IMR-90 (cell line): ENCODE measurements at regions not wholly inside any gene's neighbourhood (a gene's known extent, or its start where the extent isn't known, plus 50 kb on each side); places are given as distances from the start of the nearest gene placed in this dataset.

Source experiments
- ATAC-seq: fragments of 200-7000 bp; cut with Tn5 transposase; 2 replicates; pipeline ENCODE4 v1.9.1; 2020; ENCODE audit warnings: low read depth, mild to moderate bottlenecking, moderate library complexity
- BruUV-seq: library from RNA; stranded (reverse); fragments of 400-500 nt; replicated peaks from 2 replicates; lab custom pipeline; 2021; lab: Mats Ljungman, UMichigan
- CTCF ChIA-PET: fragments of 300-600 bp; formaldehyde crosslinking; extraction: SDS; loops from one replicate; lab custom pipeline; 2021; ENCODE audit warnings: antibody characterized with exemption; lab: Yijun Ruan, JAX
- POLR2A ChIA-PET: fragments of 300-600 bp; sonication (Branson Sonifier 250); formaldehyde crosslinking; loops from one replicate; lab custom pipeline; 2022; ENCODE audit warnings: antibody characterized with exemption; ENCODE audit not compliant: unreplicated experiment; lab: Charles Lee
- DNase-seq: peaks from one replicate; pipeline ENCODE4 v3.0.0; 2013
- H2AFZ ChIP-seq: replicated peaks from 2 replicates; pipeline ENCODE3; 2013; ENCODE audit warnings: low read length, mild to moderate bottlenecking; ENCODE audit not compliant: poor library complexity
- H2AK5ac ChIP-seq: 2 replicates; pipeline ENCODE4 v1.6.1; 2013; ENCODE audit warnings: low read depth, low read length, inconsistent platforms
- H2AK9ac ChIP-seq: replicated peaks from 2 replicates; pipeline ENCODE3; 2013; ENCODE audit warnings: mild to moderate bottlenecking, low read depth, low read length, moderate library complexity; ENCODE audit not compliant: poor library complexity
- H2BK120ac ChIP-seq: 2 replicates; pipeline ENCODE4 v1.6.1; 2013; ENCODE audit warnings: low read depth, low read length, inconsistent platforms
- H2BK15ac ChIP-seq: 3 replicates; pipeline ENCODE4 v1.6.1; 2013; ENCODE audit warnings: low read depth, low read length, inconsistent platforms
- H2BK20ac ChIP-seq: 2 replicates; pipeline ENCODE4 v1.6.1; 2013; ENCODE audit warnings: low read depth, mild to moderate bottlenecking, inconsistent platforms, low read length, moderate library complexity
- H2BK5ac ChIP-seq: 2 replicates; pipeline ENCODE4 v1.6.1; 2013; ENCODE audit warnings: mild to moderate bottlenecking, low read depth, low read length, inconsistent platforms; ENCODE audit not compliant: poor library complexity, severe bottlenecking
- H3K14ac ChIP-seq: replicated peaks from 2 replicates; pipeline ENCODE4 v1.6.1; 2013; ENCODE audit warnings: low read depth, low read length, inconsistent platforms
- H3K18ac ChIP-seq: 2 replicates; pipeline ENCODE4 v1.6.1; 2013; ENCODE audit warnings: low read depth, low read length, control low read depth
- H3K23ac ChIP-seq: 2 replicates; pipeline ENCODE4 v1.6.1; 2013; ENCODE audit warnings: low read depth, low read length, inconsistent platforms
- H3K27ac ChIP-seq: 2 replicates; pipeline ENCODE4 v1.5.1; 2013; ENCODE audit warnings: mild to moderate bottlenecking, control low read depth, low read length; ENCODE audit not compliant: insufficient read depth
- H3K27me3 ChIP-seq: 2 replicates; pipeline ENCODE4 v1.6.1; 2013; ENCODE audit warnings: low read length; ENCODE audit not compliant: control insufficient read depth, insufficient read depth
- H3K36me3 ChIP-seq: 2 replicates; pipeline ENCODE4 v1.6.1; 2013; ENCODE audit warnings: low read length, mixed read lengths; ENCODE audit not compliant: control insufficient read depth, insufficient read depth
- H3K4ac ChIP-seq: 2 replicates; pipeline ENCODE4 v1.6.1; 2013; ENCODE audit warnings: low read depth, low read length, inconsistent platforms
- H3K4me1 ChIP-seq: 2 replicates; pipeline ENCODE4 v1.6.1; 2013; ENCODE audit warnings: low read length, mixed read lengths; ENCODE audit not compliant: control insufficient read depth, insufficient read depth
- H3K4me2 ChIP-seq: 2 replicates; pipeline ENCODE4 v1.6.1; 2013; ENCODE audit warnings: low read depth, mild to moderate bottlenecking, control low read depth, low read length, moderate library complexity
- H3K4me3 ChIP-seq: 2 replicates; pipeline ENCODE4 v1.5.1; 2013; ENCODE audit warnings: low read depth, mild to moderate bottlenecking, control low read depth, low read length, moderate library complexity; ENCODE audit not compliant: insufficient read depth
- H3K56ac ChIP-seq: 2 replicates; pipeline ENCODE4 v1.6.1; 2013; ENCODE audit warnings: low read length, inconsistent platforms; ENCODE audit not compliant: insufficient read depth; ENCODE audit errors: extremely low read depth
- H3K79me1 ChIP-seq, 2 experiments: 2 replicates each; pipeline ENCODE4 v1.6.1; 2013; ENCODE audit warnings: low read length in 2 of 2, inconsistent platforms in 1 of 2, low read depth in 1 of 2
- H3K9ac ChIP-seq: 2 replicates; pipeline ENCODE4 v1.6.1; 2013; ENCODE audit warnings: low read depth, low read length, control low read depth
- H3K9me1 ChIP-seq: 2 replicates; pipeline ENCODE4 v1.6.1; 2013; ENCODE audit warnings: low read length, inconsistent platforms; ENCODE audit not compliant: insufficient read depth
- H3K9me3 ChIP-seq: 2 replicates; pipeline ENCODE4 v1.6.1; 2013; ENCODE audit warnings: low read length; ENCODE audit not compliant: control insufficient read depth, insufficient read depth
- H4K20me1 ChIP-seq: 2 replicates; pipeline ENCODE4 v1.6.1; 2013; ENCODE audit warnings: low read length, inconsistent platforms; ENCODE audit not compliant: insufficient read depth
- H4K5ac ChIP-seq: 2 replicates; pipeline ENCODE4 v1.6.1; 2013; ENCODE audit warnings: mild to moderate bottlenecking, low read depth, low read length, control low read depth
- H4K8ac ChIP-seq, 2 experiments: 2 replicates each; pipeline ENCODE4 v1.6.1; 2013; ENCODE audit warnings: low read depth in 2 of 2, low read length in 2 of 2, control low read depth in 1 of 2, inconsistent platforms in 1 of 2
- H4K91ac ChIP-seq: 2 replicates; pipeline ENCODE4 v1.6.1; 2013; ENCODE audit warnings: low read depth, low read length, inconsistent platforms; ENCODE audit not compliant: insufficient read depth
- CEBPB ChIP-seq: IDR thresholded peaks from 2 replicates; pipeline ENCODE4 v1.6.1; 2012; ENCODE audit warnings: low read depth, low read length, improper control_type of control experiment
- CHD1 ChIP-seq: IDR thresholded peaks from 2 replicates; pipeline ENCODE4 v1.6.1; 2012; ENCODE audit warnings: low read depth, low read length, improper control_type of control experiment
- FOS ChIP-seq: fragments of 150-350 bp; IDR thresholded peaks from 2 replicates; pipeline ENCODE4 v1.6.1; 2016; ENCODE audit warnings: low read depth, low read length
- MAFK ChIP-seq: IDR thresholded peaks from 2 replicates; pipeline ENCODE4 v1.6.1; 2012; ENCODE audit warnings: low read depth, low read length, improper control_type of control experiment
- MXI1 ChIP-seq: IDR thresholded peaks from 2 replicates; pipeline ENCODE4 v1.6.1; 2012; ENCODE audit warnings: low read depth, mild to moderate bottlenecking, low read length, moderate library complexity, borderline replicate concordance
- NFE2L2 ChIP-seq: fragments of 150-350 bp; IDR thresholded peaks from 2 replicates; pipeline ENCODE4 v1.6.1; 2016; ENCODE audit warnings: low read depth, mild to moderate bottlenecking, low read length
- POLR2A ChIP-seq: IDR thresholded peaks from 2 replicates; pipeline ENCODE4 v1.6.1; 2012; ENCODE audit warnings: mild to moderate bottlenecking, low read depth, low read length
- RAD21 ChIP-seq: IDR thresholded peaks from 2 replicates; pipeline ENCODE4 v1.6.1; 2012; ENCODE audit warnings: low read length, improper control_type of control experiment
- RCOR1 ChIP-seq: IDR thresholded peaks from 2 replicates; pipeline ENCODE4 v1.6.1; 2012; ENCODE audit warnings: mild to moderate bottlenecking, low read length, improper control_type of control experiment; ENCODE audit not compliant: insufficient replicate concordance
- RFX5 ChIP-seq: IDR thresholded peaks from 2 replicates; pipeline ENCODE4 v1.8.0; 2012; ENCODE audit warnings: low read depth, mild to moderate bottlenecking, low read length, moderate library complexity
- SMC3 ChIP-seq: fragments of 150-350 bp; IDR thresholded peaks from 2 replicates; pipeline ENCODE4 v1.6.1; 2016; ENCODE audit warnings: low read depth, mild to moderate bottlenecking, antibody characterized with exemption, low read length, moderate library complexity
- WGBS, 2 experiments: methylation state at CpG; one replicate each; pipeline versions ENCODE4 v1.1.5 to v1.1.7; 2013; ENCODE audit warnings: missing lambda C conversion rate in 2 of 2; ENCODE audit not compliant: insufficient read length in 1 of 2; ENCODE audit errors: extremely low coverage in 2 of 2; 5-methylcytosine and 5-hydroxymethylcytosine counted together
- dilution Hi-C: fragments of 300-500 bp; cut with HindIII; formaldehyde crosslinking; loops from one replicate; pipeline ENCODE4 v1.14.3; 2018; ENCODE audit warnings: low sequenced_read_pairs; ENCODE audit not compliant: unreplicated experiment
- in situ Hi-C: fragments of 300-500 bp; cut with MboI; formaldehyde crosslinking; loops from 3 replicates; pipeline ENCODE4 v1.14.3; 2019; ENCODE audit warnings: low sequenced_read_pairs, inconsistent platforms, mixed read lengths
- intact Hi-C: fragments of 100-400 bp; cut with micrococcal nuclease; formaldehyde crosslinking; loops from 2 replicates; pipeline ENCODE4 v1.10.0; 2022
- TF ChIP-seq, protein P1 (sequence below): fragments of 150-350 bp; IDR thresholded peaks from 2 replicates; pipeline ENCODE4 v1.6.1; 2017; ENCODE audit warnings: mild to moderate bottlenecking, antibody characterized with exemption, low read length, low read depth
- TF ChIP-seq, protein P2 (sequence below): fragments of 150-350 bp; IDR thresholded peaks from 2 replicates; pipeline ENCODE4 v1.6.1; 2016; ENCODE audit warnings: low read depth, mild to moderate bottlenecking, low read length, moderate library complexity, borderline replicate concordance
- TF ChIP-seq, protein P3 (sequence below): conservative IDR thresholded peaks from 2 replicates; pipeline ENCODE4 v1.5.1; 2012; ENCODE audit warnings: mild to moderate bottlenecking, low read depth, low read length, improper control_type of control experiment

DNA sequence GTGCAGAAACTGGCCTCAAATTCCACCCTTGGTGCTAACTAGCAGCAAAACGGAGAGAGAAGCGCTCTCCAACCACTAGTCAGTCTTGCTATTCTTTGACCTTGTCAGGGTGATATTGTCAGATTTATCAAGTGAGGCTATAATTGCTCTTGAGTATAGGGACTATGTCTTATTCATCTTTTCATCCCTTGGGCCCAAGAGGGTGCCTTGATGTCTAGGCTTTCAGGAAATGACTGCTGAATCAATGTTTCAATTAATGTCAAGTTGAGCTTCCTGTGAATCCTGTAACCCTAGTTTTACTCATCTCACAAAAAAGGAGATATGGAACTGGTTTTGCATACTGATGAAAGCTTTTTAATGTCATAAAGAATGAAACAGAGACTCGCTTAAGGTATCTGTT is 701.3 kb downstream of the EDEM1 start:
- no CpG with 5 or more reads among the region's 3 CpGs for WGBS, 2 experiments
- Histone ChIP-seq H4K91ac (no peak overlapping the region), H4K5ac (no peak overlapping the region), H3K18ac (no peak overlapping the region), H3K56ac (no peak overlapping the region), H3K36me3 (no peaks in the 10 kb centered on the region), H3K79me1 (no peaks in the 10 kb centered on the region), H3K14ac (no peak overlapping the region), H2BK15ac (no peak overlapping the region), H3K4me3 (no peak overlapping the region), H3K27ac (no peak overlapping the region), H3K9me3 (peaks cover 5% of the 10 kb centered on the region), H4K8ac (no peak overlapping the region), H3K23ac (no peak overlapping the region), H4K20me1 (no peaks in the 10 kb centered on the region), H2BK120ac (no peak overlapping the region), H3K9ac (no peak overlapping the region), H2AK5ac (no peak overlapping the region), H3K4me2 (no peak overlapping the region), H3K4me1 (no peaks in the 10 kb centered on the region), H2BK20ac (no peak overlapping the region), H3K4ac (no peak overlapping the region), H3K27me3 (no peaks in the 10 kb centered on the region), H2BK5ac (no peak overlapping the region), H2AFZ (no peak overlapping the region), H3K9me1 (no peaks in the 10 kb centered on the region), H2AK9ac (no peak overlapping the region)
- in situ Hi-C loops (no loop called here), dilution Hi-C loops (no loop called here), intact Hi-C loops (no loop called here)
- ChIA-PET POLR2A (no interaction called here), CTCF (no interaction called here)
- BruUV-seq, result no TSS peak
- TF ChIP-seq MXI1 (no peak), CEBPB (no peak), MAFK (no peak), RAD21 (no peak), FOS (no peak), CHD1 (no peak), RFX5 (no peak), POLR2A (no peak), RCOR1 (no peak), SMC3 (no peak), NFE2L2 (no peak)
- TF ChIP-seq, protein P1, sequence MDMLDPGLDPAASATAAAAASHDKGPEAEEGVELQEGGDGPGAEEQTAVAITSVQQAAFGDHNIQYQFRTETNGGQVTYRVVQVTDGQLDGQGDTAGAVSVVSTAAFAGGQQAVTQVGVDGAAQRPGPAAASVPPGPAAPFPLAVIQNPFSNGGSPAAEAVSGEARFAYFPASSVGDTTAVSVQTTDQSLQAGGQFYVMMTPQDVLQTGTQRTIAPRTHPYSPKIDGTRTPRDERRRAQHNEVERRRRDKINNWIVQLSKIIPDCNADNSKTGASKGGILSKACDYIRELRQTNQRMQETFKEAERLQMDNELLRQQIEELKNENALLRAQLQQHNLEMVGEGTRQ, result no peak
- TF ChIP-seq, protein P2, sequence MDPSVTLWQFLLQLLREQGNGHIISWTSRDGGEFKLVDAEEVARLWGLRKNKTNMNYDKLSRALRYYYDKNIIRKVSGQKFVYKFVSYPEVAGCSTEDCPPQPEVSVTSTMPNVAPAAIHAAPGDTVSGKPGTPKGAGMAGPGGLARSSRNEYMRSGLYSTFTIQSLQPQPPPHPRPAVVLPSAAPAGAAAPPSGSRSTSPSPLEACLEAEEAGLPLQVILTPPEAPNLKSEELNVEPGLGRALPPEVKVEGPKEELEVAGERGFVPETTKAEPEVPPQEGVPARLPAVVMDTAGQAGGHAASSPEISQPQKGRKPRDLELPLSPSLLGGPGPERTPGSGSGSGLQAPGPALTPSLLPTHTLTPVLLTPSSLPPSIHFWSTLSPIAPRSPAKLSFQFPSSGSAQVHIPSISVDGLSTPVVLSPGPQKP, result no peak
- TF ChIP-seq, protein P3, sequence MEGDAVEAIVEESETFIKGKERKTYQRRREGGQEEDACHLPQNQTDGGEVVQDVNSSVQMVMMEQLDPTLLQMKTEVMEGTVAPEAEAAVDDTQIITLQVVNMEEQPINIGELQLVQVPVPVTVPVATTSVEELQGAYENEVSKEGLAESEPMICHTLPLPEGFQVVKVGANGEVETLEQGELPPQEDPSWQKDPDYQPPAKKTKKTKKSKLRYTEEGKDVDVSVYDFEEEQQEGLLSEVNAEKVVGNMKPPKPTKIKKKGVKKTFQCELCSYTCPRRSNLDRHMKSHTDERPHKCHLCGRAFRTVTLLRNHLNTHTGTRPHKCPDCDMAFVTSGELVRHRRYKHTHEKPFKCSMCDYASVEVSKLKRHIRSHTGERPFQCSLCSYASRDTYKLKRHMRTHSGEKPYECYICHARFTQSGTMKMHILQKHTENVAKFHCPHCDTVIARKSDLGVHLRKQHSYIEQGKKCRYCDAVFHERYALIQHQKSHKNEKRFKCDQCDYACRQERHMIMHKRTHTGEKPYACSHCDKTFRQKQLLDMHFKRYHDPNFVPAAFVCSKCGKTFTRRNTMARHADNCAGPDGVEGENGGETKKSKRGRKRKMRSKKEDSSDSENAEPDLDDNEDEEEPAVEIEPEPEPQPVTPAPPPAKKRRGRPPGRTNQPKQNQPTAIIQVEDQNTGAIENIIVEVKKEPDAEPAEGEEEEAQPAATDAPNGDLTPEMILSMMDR, result no peak
- DNase-seq (no peak), ATAC-seq (no peak)
